ENCODE measurements at regions not wholly inside any gene's neighbourhood (a gene's known extent, or its start where the extent isn't known, plus 50 kb on each side); places are given as distances from the start of the nearest gene placed in this dataset.

GRCh38 chr18:46332921-46333341, 228.7 kb downstream of the HAUS1 start:
- TF ChIP-seq, protein P1, sequence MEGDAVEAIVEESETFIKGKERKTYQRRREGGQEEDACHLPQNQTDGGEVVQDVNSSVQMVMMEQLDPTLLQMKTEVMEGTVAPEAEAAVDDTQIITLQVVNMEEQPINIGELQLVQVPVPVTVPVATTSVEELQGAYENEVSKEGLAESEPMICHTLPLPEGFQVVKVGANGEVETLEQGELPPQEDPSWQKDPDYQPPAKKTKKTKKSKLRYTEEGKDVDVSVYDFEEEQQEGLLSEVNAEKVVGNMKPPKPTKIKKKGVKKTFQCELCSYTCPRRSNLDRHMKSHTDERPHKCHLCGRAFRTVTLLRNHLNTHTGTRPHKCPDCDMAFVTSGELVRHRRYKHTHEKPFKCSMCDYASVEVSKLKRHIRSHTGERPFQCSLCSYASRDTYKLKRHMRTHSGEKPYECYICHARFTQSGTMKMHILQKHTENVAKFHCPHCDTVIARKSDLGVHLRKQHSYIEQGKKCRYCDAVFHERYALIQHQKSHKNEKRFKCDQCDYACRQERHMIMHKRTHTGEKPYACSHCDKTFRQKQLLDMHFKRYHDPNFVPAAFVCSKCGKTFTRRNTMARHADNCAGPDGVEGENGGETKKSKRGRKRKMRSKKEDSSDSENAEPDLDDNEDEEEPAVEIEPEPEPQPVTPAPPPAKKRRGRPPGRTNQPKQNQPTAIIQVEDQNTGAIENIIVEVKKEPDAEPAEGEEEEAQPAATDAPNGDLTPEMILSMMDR (IDR thresholded peaks at IDR 0.05; ENCODE audit: low read depth, low read length) = no peak
- TF ChIP-seq POLR2A (IDR thresholded peaks at IDR 0.05; ENCODE audit: extremely low read depth, insufficient read length) (no peak), MYC (IDR thresholded peaks at IDR 0.05; ENCODE audit: low read depth, low read length) (no peak), MAX (IDR thresholded peaks at IDR 0.05; ENCODE audit: low read depth, low read length) (no peak)
